ENCODE measurements at regions not wholly inside any gene's neighbourhood (a gene's known extent, or its start where the extent isn't known, plus 50 kb on each side); places are given as distances from the start of the nearest gene placed in this dataset.

DNA sequence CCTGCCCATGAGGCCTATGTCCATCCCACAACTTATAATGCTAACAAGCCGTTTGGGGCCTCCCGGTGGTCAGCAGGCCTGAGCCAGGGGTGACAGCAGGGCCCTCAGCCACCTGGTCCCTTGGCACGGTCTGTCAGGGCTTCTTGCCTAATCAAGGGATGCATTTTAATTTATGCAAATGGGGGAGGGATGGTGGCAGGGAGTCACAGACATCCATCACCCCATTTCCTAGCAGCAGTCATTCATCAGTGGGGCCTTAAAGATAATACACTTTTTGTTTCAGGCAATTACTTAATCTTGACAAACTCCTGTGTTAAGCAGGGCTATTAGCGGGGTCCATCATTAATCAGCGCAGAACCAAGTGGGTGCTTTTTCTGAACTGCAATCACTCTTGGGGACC, 174.5 kb downstream of the GLI2 start:
- Histone ChIP-seq H3K27me3 (ENCODE audit: control insufficient read depth, insufficient read depth, low read length) (no peaks in the 10 kb centered on the region), H3K4me3 (ENCODE audit: low read depth, low read length) (no peak overlapping the region), H3K36me3 (ENCODE audit: control insufficient read depth, insufficient read depth, low read length) (no peaks in the 10 kb centered on the region)
- TF ChIP-seq, protein P1, sequence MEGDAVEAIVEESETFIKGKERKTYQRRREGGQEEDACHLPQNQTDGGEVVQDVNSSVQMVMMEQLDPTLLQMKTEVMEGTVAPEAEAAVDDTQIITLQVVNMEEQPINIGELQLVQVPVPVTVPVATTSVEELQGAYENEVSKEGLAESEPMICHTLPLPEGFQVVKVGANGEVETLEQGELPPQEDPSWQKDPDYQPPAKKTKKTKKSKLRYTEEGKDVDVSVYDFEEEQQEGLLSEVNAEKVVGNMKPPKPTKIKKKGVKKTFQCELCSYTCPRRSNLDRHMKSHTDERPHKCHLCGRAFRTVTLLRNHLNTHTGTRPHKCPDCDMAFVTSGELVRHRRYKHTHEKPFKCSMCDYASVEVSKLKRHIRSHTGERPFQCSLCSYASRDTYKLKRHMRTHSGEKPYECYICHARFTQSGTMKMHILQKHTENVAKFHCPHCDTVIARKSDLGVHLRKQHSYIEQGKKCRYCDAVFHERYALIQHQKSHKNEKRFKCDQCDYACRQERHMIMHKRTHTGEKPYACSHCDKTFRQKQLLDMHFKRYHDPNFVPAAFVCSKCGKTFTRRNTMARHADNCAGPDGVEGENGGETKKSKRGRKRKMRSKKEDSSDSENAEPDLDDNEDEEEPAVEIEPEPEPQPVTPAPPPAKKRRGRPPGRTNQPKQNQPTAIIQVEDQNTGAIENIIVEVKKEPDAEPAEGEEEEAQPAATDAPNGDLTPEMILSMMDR (IDR thresholded peaks at IDR 0.05; ENCODE audit: insufficient read depth, low read length, severe bottlenecking), result no peak
- DNase-seq (ENCODE audit: low read depth) (no peak), FAIRE-seq (no peak)

DNA sequence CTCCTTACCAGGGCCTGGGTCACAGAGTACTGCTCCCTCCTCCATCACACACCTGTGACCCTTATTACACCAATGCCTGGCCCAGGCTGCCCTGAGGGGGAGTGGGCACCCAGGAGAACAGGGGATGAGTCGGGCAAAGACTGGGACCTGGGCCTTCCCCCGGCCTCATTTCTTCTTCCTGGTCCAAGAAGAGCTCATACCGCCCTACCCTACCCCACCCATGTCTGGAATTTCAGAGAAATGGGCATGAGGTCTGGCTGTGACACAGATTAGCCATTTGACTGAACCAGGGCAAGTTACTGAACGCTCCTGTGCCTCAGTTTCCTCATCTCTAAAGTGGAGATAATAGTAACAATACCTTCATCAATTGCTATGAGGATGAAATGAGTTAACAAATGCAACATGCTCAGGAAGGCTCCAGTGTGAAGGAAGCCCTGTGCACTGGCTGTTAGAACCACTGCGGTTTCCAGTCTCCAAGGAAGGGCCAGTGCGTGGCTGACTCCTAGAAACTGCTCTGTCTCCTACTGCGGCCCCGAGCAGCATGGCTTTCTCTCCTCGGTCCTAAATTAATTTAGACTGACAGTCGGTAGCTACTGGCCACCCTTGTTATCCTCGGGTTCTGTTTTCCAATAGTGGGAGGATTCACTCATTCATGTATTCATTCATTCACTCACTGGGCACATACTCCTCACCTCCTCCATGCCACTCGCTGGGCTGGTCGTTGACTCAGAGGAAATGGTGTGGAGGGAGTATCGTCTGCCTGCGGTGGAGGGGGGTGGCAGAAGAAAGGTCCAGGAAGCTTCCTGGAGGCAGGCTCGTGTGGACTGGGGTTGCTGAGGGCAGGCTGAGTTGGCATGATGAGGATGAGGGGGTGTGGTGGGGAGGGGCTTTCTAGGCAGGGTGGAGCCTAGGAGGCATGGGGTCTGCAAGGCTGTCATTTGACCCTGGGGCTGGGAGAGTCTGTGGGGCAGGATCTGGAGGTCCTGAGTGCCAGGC, 175.6 kb downstream of the GLI2 start:
- no peak for FAIRE-seq

GRCh38 chr2:120912101-120912985, 176.7 kb downstream of the GLI2 start:
- Histone ChIP-seq H3K36me3 (ENCODE audit: control insufficient read depth, insufficient read depth, low read length) (no peaks in the 10 kb centered on the region), H3K27me3 (ENCODE audit: control insufficient read depth, insufficient read depth, low read length) (no peaks in the 10 kb centered on the region), H3K4me3 (ENCODE audit: low read depth, low read length) (no peak overlapping the region)
- DNase-seq (ENCODE audit: low read depth) (peak; percentile 62), FAIRE-seq (no peak)
- TF ChIP-seq, protein P1 (IDR thresholded peaks at IDR 0.05; ENCODE audit: insufficient read depth, low read length, severe bottlenecking), result no peak

More for the DNA sequence above, 175.6 kb downstream of the GLI2 start:
- Histone ChIP-seq H3K36me3 (ENCODE audit: control insufficient read depth, insufficient read depth, low read length) (no peaks in the 10 kb centered on the region), H3K27me3 (ENCODE audit: control insufficient read depth, insufficient read depth, low read length) (no peaks in the 10 kb centered on the region), H3K4me3 (ENCODE audit: low read depth, low read length) (no peak overlapping the region)
- peak; percentile 78 for DNase-seq (ENCODE audit: low read depth)
- TF ChIP-seq, protein P1 (IDR thresholded peaks at IDR 0.05; ENCODE audit: insufficient read depth, low read length, severe bottlenecking), result no peak

DNA sequence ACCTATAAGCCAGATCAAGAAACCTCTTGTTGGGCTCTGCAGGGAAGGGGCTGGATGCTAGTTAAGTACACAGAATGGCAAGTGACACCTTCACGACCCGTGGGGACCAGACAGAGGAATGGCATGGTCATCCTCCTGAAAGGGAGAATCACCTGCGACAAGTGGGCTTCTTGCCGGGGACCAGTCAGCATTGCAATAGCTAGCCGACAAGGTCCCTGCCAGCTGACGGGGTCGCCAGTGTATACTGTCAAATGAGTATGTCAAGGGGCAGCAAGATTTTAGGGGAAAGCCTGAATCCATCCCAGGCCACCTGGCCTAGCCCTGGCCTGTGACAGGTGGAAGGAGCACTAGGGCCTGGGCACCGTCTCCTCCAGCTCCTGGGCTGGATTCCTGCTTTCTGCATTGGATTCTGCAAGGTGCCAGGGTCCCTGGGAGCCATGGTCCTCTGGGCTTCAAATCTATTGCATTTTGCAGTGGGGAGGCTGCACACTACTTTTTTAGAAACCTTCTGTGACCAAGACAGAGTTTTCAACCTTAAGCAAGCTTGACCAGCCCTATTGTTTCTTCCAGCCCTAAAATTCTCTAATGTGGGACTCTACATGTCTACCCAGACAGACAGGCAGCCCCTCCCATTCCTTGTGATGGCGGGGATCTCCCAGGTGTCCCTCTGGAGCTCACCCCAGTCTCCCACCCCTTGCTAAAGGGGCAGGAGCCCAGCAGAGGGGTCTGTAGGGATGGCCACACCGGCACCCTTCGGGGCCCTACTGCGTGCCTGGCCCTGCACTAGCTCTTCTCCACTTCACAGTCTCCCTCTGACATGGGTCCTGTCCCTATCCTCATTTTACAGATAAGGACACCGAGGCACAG, 178.5 kb downstream of the GLI2 start:
- TF ChIP-seq, protein P1 (IDR thresholded peaks at IDR 0.05; ENCODE audit: insufficient read depth, low read length, severe bottlenecking), result no peak
- DNase-seq (ENCODE audit: low read depth), result no peak
- no peak for FAIRE-seq

DNA sequence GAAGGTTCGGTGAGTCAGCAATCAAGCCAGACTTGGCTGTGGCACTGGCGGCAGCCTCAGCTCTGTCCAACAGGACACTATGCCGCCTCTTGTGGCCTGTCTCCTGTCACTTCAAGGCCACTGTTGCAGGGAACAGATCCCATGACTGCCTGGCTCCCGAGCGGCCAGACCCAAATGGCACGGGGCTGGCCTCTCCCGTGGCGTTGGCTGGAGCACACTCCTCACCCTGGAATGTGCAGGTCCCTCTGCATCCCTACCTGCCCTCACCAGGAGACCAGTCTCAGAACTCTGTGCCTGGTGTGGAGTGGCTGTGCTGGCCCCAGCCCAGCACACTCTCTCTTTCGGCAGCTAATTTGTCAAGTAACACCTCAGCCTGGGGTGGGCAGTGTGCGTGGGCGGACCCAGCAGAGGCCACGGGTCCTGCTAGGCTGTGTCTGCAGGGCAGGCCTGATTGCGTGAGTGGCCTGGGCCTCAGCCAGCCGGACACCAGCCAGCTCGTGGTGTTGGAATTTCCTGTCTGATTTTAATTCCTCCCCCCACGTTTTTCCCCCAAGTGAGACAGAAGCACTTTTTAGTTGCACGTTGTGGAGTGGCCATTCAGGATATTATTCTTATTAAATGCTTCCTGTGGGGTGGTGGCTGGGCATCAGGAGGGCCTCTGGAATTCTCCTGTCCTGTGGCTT, 179.3 kb downstream of the GLI2 start:
- no peak for FAIRE-seq
- H3K36me3 ChIP-seq (ENCODE audit: control insufficient read depth, insufficient read depth, low read length), result no peaks in the 10 kb centered on the region
- H3K27me3 ChIP-seq (ENCODE audit: control insufficient read depth, insufficient read depth, low read length), result no peaks in the 10 kb centered on the region
- H3K4me3 ChIP-seq (ENCODE audit: low read depth, low read length), result no peak overlapping the region
- TF ChIP-seq, protein P1 (IDR thresholded peaks at IDR 0.05; ENCODE audit: insufficient read depth, low read length, severe bottlenecking), result no peak
- DNase-seq (ENCODE audit: low read depth), result peak; percentile 79

More for the DNA sequence above, 178.5 kb downstream of the GLI2 start:
- no peaks in the 10 kb centered on the region for H3K27me3 ChIP-seq (ENCODE audit: control insufficient read depth, insufficient read depth, low read length)
- no peaks in the 10 kb centered on the region for H3K36me3 ChIP-seq (ENCODE audit: control insufficient read depth, insufficient read depth, low read length)
- no peak overlapping the region for H3K4me3 ChIP-seq (ENCODE audit: low read depth, low read length)
